MM.1S (cell line): ENCODE measurements at regions not wholly inside any gene's neighbourhood (a gene's known extent, or its start where the extent isn't known, plus 50 kb on each side); places are given as distances from the start of the nearest gene placed in this dataset.

Experiments
- CTCF ChIP-seq: fragments of 300-600 bp; sonication (generic); IDR thresholded peaks from 2 replicates; pipeline ENCODE4 v1.5.1; 2016; ENCODE audit warnings: antibody characterized with exemption, low read length, mixed read lengths
- EZH2 ChIP-seq: fragments of 300-600 bp; sonication (generic); optimal IDR thresholded peaks from 2 replicates; pipeline ENCODE3; 2017; ENCODE audit warnings: low read depth, mild to moderate bottlenecking, antibody characterized with exemption, low read length, mixed read lengths

DNA sequence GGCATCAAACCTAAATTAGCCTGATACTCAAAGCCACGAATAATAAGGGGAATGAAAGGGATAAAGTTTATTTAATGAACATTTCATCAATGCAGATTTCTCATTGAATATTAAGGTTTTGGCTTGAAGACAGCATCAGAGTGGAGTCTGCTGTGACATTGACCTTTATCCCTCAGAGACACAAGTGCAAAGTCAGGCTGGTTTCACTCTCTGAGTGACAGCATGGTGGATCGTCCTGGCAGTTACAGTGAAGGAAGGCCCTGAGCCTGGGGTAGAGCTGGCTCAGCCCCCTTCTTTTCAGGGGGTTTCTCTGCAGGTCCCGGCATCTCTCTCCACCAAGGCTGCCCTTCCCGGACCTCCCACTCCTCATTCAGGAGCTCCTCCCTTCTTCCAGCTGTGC is 503.1 kb downstream of the PREX1 start:
- TF ChIP-seq CTCF (no peak), EZH2 (no peak)
